Body of pancreas (tissue), 4 donors: ENCODE measurements at regions not wholly inside any gene's neighbourhood (a gene's known extent, or its start where the extent isn't known, plus 50 kb on each side); places are given as distances from the start of the nearest gene placed in this dataset.

Experiments
- ATAC-seq: fragments of 150-250 bp; one replicate; pipeline ENCODE4 v1.9.1; 2016
- DNase-seq, 4 donors: peaks; one replicate each; pipeline ENCODE4 v3.0.0-alpha.2; 2019
- H3K27ac ChIP-seq, 4 donors: fragments of 200-600 bp; sonication (generic); 1 replicate in 3 of 4; 2 replicates in 1 of 4; pipeline versions ENCODE4 v1.5.1 to v1.6.1; 2016 to 2019; ENCODE audit warnings: mild to moderate bottlenecking in 1 of 4, mixed read lengths in 1 of 4, moderate library complexity in 1 of 4
- H3K27me3 ChIP-seq, 2 donors: fragments of 200-600 bp; sonication (generic); one replicate each; pipeline ENCODE4 v1.6.0; 2016; ENCODE audit warnings: mild to moderate bottlenecking in 1 of 2
- H3K36me3 ChIP-seq, 2 donors: fragments of 200-600 bp; sonication (generic); replicated peaks in 1 of 2; 2 replicates each; pipeline ENCODE4 v1.5.1; 2016; ENCODE audit warnings: low read depth in 2 of 2; ENCODE audit not compliant: insufficient read depth in 1 of 2
- H3K4me1 ChIP-seq: fragments of 200-600 bp; sonication (generic); one replicate; pipeline ENCODE4 v1.6.0; 2016
- H3K4me3 ChIP-seq, 2 donors: fragments of 200-600 bp; sonication (generic); 1 replicate in 1 of 2; 2 replicates in 1 of 2; pipeline ENCODE4 v1.5.1; 2016 to 2019
- H3K9me3 ChIP-seq, 3 donors: fragments of 200-600 bp; sonication (generic); 1 replicate in 2 of 3; 2 replicates in 1 of 3; pipeline ENCODE4 v1.5.1; 2016
- POLR2A ChIP-seq, 3 donors: fragments of 450-650 bp; IDR thresholded peaks; one replicate each; pipeline ENCODE4 v1.6.1; 2016; ENCODE audit warnings: antibody characterized with exemption in 3 of 3, mild to moderate bottlenecking in 2 of 3
- WGBS, 2 donors: methylation state at CpG; one replicate each; pipeline ENCODE4 v1.1.5; 2017; 5-methylcytosine and 5-hydroxymethylcytosine counted together
- intact Hi-C: fragments of 100-400 bp; cut with DNase I; formaldehyde crosslinking; loops from one replicate; pipeline ENCODE4 v1.15.1; 2023
- TF ChIP-seq, protein P1 (sequence below), 7 experiments: fragments of 450-650 bp in 4 of 7; fragments of 200-600 bp in 3 of 7; sonication (generic) in 3 of 7; IDR thresholded peaks; one replicate each; pipeline ENCODE4 v1.5.1; 2016 to 2019; ENCODE audit warnings: antibody characterized with exemption in 7 of 7

DNA sequence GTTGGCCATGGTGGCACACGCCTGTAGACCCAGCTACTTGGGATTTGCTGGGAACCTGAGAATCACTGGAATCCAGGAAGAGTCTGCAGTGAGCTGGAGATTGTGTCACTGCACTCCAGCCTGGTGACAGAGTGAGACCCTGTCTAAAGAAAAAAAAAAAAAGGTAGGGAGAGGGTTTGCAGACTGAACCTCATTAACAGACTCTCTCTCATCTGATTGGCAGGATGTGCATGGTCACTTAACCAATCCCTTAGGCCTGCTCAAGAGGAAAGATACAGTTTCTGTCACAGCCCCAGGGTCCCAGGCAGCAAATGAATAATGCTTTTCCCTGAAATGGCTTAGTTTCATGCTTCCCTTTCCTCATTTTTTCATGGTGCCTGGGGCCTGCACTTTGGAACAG lies 160.5 kb upstream of the KCNJ16 start:
- intact Hi-C loops: no loop called here
- ATAC-seq (no peak), DNase-seq (no peak)
- no peaks in the 10 kb centered on the region for H3K4me1 ChIP-seq
- WGBS, 2 donors: 100% methylated on average over 1 of the region's 1 CpG
- no peak overlapping the region for H3K4me3 ChIP-seq
- H3K27me3 ChIP-seq: no peaks in the 10 kb centered on the region
- H3K9me3 ChIP-seq: no peaks in the 10 kb centered on the region
- H3K36me3 ChIP-seq: no peaks in the 10 kb centered on the region
- TF ChIP-seq, protein P1, sequence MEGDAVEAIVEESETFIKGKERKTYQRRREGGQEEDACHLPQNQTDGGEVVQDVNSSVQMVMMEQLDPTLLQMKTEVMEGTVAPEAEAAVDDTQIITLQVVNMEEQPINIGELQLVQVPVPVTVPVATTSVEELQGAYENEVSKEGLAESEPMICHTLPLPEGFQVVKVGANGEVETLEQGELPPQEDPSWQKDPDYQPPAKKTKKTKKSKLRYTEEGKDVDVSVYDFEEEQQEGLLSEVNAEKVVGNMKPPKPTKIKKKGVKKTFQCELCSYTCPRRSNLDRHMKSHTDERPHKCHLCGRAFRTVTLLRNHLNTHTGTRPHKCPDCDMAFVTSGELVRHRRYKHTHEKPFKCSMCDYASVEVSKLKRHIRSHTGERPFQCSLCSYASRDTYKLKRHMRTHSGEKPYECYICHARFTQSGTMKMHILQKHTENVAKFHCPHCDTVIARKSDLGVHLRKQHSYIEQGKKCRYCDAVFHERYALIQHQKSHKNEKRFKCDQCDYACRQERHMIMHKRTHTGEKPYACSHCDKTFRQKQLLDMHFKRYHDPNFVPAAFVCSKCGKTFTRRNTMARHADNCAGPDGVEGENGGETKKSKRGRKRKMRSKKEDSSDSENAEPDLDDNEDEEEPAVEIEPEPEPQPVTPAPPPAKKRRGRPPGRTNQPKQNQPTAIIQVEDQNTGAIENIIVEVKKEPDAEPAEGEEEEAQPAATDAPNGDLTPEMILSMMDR (IDR thresholded peaks at IDR 0.05): no peak
- TF ChIP-seq POLR2A (IDR thresholded peaks at IDR 0.05): no peak
- H3K27ac ChIP-seq: no peak overlapping the region

DNA sequence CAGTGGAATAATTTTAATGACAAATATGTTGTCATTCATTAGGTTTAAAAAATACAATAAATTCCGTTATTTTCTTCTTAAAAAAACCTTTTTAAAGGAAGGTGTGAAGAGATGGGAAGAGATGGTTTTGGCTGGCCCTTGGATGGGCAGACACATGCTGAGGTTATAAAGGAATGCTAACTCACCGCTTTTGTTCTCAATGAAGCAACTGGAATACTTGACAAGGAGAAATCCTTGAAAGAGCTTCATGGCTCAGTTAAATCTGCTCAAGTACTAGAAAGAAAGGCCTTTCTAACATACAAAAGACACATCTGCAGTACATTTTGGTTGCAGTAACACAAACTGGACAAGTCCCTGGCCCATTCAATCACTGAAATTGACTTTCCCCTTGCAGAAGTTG lies 158.3 kb upstream of the KCNJ16 start:
- intact Hi-C loops: no loop called here
- Histone ChIP-seq H3K4me1 (no peaks in the 10 kb centered on the region), H3K27ac (no peak overlapping the region), H3K27me3 (no peaks in the 10 kb centered on the region), H3K4me3 (no peak overlapping the region), H3K9me3 (no peaks in the 10 kb centered on the region), H3K36me3 (no peaks in the 10 kb centered on the region)
- no peak for ATAC-seq
- 73 to 74% methylated on average over 2 of the region's 2 CpGs for WGBS, 2 donors
- TF ChIP-seq POLR2A (IDR thresholded peaks at IDR 0.05): no peak
- TF ChIP-seq, protein P1 (IDR thresholded peaks at IDR 0.05): no peak
- DNase-seq: no peak

DNA sequence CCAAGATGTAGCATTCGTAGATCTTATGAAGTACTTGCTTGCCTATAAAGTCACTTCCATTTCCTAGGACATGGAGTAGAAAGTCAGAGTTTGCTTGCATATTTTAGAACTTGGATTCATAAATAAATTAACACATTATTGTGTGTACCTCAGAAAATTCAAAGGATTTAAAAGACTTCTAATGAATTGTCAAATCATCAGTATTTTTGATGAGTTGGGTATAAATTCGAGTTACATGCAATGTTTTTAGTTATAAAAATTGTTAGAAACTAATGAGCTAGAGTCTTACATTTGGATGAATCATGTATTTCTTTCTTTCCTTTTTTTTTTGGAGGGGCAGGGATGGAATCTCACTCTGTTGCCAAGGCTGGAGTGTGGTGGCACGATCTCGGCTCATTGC lies 156.9 kb upstream of the KCNJ16 start:
- no peak for ATAC-seq
- intact Hi-C loops: no loop called here
- WGBS, 2 donors: 76 to 79% methylated on average over 4 of the region's 4 CpGs
- Histone ChIP-seq H3K36me3 (no peaks in the 10 kb centered on the region), H3K4me3 (no peak overlapping the region), H3K4me1 (no peaks in the 10 kb centered on the region), H3K27ac (no peak overlapping the region), H3K9me3 (no peaks in the 10 kb centered on the region), H3K27me3 (no peaks in the 10 kb centered on the region)
- no peak for DNase-seq
- TF ChIP-seq, protein P1 (IDR thresholded peaks at IDR 0.05): no peak
- TF ChIP-seq POLR2A (IDR thresholded peaks at IDR 0.05): no peak

DNA sequence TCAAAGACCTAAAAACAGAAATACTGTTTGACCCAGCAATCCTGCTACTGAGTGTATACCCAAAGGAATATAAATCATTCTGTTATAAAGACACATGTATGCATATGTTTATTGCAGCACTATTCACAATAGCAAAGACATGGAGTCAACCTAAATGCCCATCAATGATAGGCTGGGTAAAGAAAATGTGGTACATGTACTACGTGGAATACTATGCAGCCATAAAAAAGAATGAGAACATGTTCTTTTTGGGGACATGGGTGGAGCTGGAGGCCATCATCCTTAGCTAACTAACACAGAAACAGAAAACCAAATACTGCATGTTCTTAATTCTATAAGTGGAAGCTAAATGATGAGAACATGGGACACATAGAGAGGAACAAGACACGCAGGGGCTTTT lies 155.2 kb upstream of the KCNJ16 start:
- no peaks in the 10 kb centered on the region for H3K36me3 ChIP-seq
- WGBS, 2 donors: 95 to 97% methylated on average over 2 of the region's 2 CpGs
- intact Hi-C loops: no loop called here
- H3K27ac ChIP-seq: no peak overlapping the region
- H3K4me3 ChIP-seq: no peak overlapping the region
- H3K27me3 ChIP-seq: no peaks in the 10 kb centered on the region
- H3K4me1 ChIP-seq: no peaks in the 10 kb centered on the region
- no peak for DNase-seq
- no peaks in the 10 kb centered on the region for H3K9me3 ChIP-seq
- TF ChIP-seq, protein P1 (IDR thresholded peaks at IDR 0.05): no peak
- TF ChIP-seq POLR2A (IDR thresholded peaks at IDR 0.05): no peak
- no peak for ATAC-seq

DNA sequence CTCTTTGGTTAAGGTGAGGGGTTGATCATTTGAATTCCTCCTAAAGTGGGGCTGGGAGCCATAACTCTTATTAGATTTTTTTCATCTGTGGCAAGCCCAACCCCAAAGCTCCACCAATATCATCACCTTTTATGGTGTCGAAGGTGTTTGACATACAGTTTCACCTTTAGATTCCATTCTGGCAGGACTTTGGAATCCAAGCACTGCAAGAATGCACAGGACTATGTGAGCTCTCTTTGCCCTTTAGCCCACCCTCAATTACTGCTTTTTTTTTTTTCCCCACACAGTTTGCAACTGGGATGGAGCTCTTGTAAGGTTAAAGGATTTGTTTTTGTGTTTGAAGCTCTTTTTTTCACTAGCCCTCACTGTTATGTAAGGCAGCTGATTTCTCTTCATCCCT lies 154.0 kb upstream of the KCNJ16 start:
- no peak for ATAC-seq
- no peaks in the 10 kb centered on the region for H3K4me1 ChIP-seq
- intact Hi-C loops: no loop called here
- TF ChIP-seq POLR2A (IDR thresholded peaks at IDR 0.05): no peak
- TF ChIP-seq, protein P1 (IDR thresholded peaks at IDR 0.05): no peak
- no peak overlapping the region for H3K27ac ChIP-seq
- no peaks in the 10 kb centered on the region for H3K9me3 ChIP-seq
- H3K4me3 ChIP-seq: no peak overlapping the region
- WGBS, 2 donors: 37 to 59% methylated on average over 1 of the region's 1 CpG
- no peak for DNase-seq
- H3K36me3 ChIP-seq: no peaks in the 10 kb centered on the region
- H3K27me3 ChIP-seq: no peaks in the 10 kb centered on the region
